PC-3 (cell line): ENCODE measurements at regions not wholly inside any gene's neighbourhood (a gene's known extent, or its start where the extent isn't known, plus 50 kb on each side); places are given as distances from the start of the nearest gene placed in this dataset.

Experiments
- ATAC-seq: fragments of 200-7000 bp; cut with Tn5 transposase; 2 replicates; pipeline ENCODE4 v1.9.1; 2020; ENCODE audit warnings: mild to moderate bottlenecking, moderate library complexity
- BruUV-seq: library from RNA; stranded (reverse); fragments of 400-500 nt; replicated peaks from 2 replicates; lab custom pipeline; 2021; lab: Mats Ljungman, UMichigan
- CTCF ChIA-PET: fragments of 300-600 bp; sonication (Branson Sonifier 250); formaldehyde crosslinking; loops from one replicate; lab custom pipeline; 2022; ENCODE audit warnings: antibody characterized with exemption; lab: Charles Lee
- POLR2A ChIA-PET: fragments of 300-600 bp; sonication (Branson Sonifier 250); formaldehyde crosslinking; loops from one replicate; lab custom pipeline; 2022; ENCODE audit warnings: antibody characterized with exemption; ENCODE audit not compliant: unreplicated experiment; lab: Charles Lee
- DNase-seq: peaks from one replicate; pipeline ENCODE4 v3.0.0-alpha.2; 2015
- H2AFZ ChIP-seq: fragments of 300-600 bp; sonication (generic); 2 replicates; pipeline ENCODE4 v1.6.0; 2016; ENCODE audit warnings: antibody characterized with exemption, low read length
- H3F3A ChIP-seq: fragments of 300-600 bp; sonication (generic); one replicate; pipeline ENCODE4 v1.6.0; 2017; ENCODE audit warnings: antibody characterized with exemption, low read length, control low read depth, mild to moderate bottlenecking; ENCODE audit not compliant: unreplicated experiment
- H3K27ac ChIP-seq: fragments of 300-600 bp; sonication (generic); 2 replicates; pipeline ENCODE4 v1.5.1; 2016; ENCODE audit warnings: mild to moderate bottlenecking, low read length
- H3K27me3 ChIP-seq: fragments of 300-600 bp; sonication (generic); 2 replicates; pipeline ENCODE4 v1.6.1; 2016; ENCODE audit warnings: low read length, mixed read lengths
- H3K36me3 ChIP-seq: fragments of 300-600 bp; sonication (generic); 2 replicates; pipeline ENCODE4 v1.6.1; 2016; ENCODE audit warnings: low read depth, mixed run types, low read length, mixed read lengths
- H3K4me1 ChIP-seq: fragments of 300-600 bp; sonication (generic); 2 replicates; pipeline ENCODE4 v1.5.1; 2016; ENCODE audit warnings: low read length; ENCODE audit not compliant: insufficient read depth
- H3K4me2 ChIP-seq: fragments of 300-600 bp; sonication (generic); 2 replicates; pipeline ENCODE4 v1.6.0; 2016; ENCODE audit warnings: low read length
- H3K4me3 ChIP-seq: fragments of 300-600 bp; sonication (generic); 2 replicates; pipeline ENCODE4 v1.5.1; 2016; ENCODE audit warnings: mild to moderate bottlenecking, low read length, mixed read lengths
- H3K79me2 ChIP-seq: fragments of 300-600 bp; sonication (generic); 2 replicates; pipeline ENCODE4 v1.6.1; 2017; ENCODE audit warnings: low read length, mixed read lengths
- H3K9ac ChIP-seq: fragments of 300-600 bp; sonication (generic); 2 replicates; pipeline ENCODE4 v1.6.0; 2016; ENCODE audit warnings: mild to moderate bottlenecking, low read length
- H3K9me2 ChIP-seq: fragments of 300-600 bp; sonication (generic); replicated peaks from 2 replicates; pipeline ENCODE4 v1.6.1; 2016; ENCODE audit warnings: mixed run types, low read length, mixed read lengths
- H3K9me3 ChIP-seq: fragments of 300-600 bp; sonication (generic); 2 replicates; pipeline ENCODE4 v1.6.1; 2016; ENCODE audit warnings: low read length, mixed read lengths
- H4K20me1 ChIP-seq: fragments of 300-600 bp; sonication (generic); 2 replicates; pipeline ENCODE4 v1.6.1; 2016; ENCODE audit warnings: low read length, mixed read lengths
- EZH2 ChIP-seq: fragments of 300-600 bp; sonication (generic); IDR thresholded peaks from one replicate; pipeline ENCODE4 v1.6.1; 2017; ENCODE audit warnings: antibody characterized with exemption, mild to moderate bottlenecking, low read length; ENCODE audit not compliant: unreplicated experiment
- EZH2phosphoT487 ChIP-seq: fragments of 300-600 bp; sonication (generic); IDR thresholded peaks from 2 replicates; pipeline ENCODE4 v1.6.1; 2018; ENCODE audit warnings: mild to moderate bottlenecking, antibody characterized with exemption, low read length, borderline replicate concordance
- intact Hi-C: fragments of 100-400 bp; cut with micrococcal nuclease; formaldehyde crosslinking; loops from 2 replicates; pipeline ENCODE4 v1.9.0; 2023
- TF ChIP-seq, protein P1 (sequence below): fragments of 300-600 bp; sonication (generic); conservative IDR thresholded peaks from 2 replicates; pipeline ENCODE4 v1.5.1; 2017; ENCODE audit warnings: antibody characterized with exemption, low read depth, mild to moderate bottlenecking, low read length

- H3K79me2 ChIP-seq: no peaks in the 10 kb centered on the region
- H3K4me1 ChIP-seq: peaks cover 25% of the 10 kb centered on the region
- H3K36me3 ChIP-seq: no peaks in the 10 kb centered on the region
- H3F3A ChIP-seq: peaks cover 5% of the 10 kb centered on the region
- H3K9me3 ChIP-seq: no peaks in the 10 kb centered on the region
- DNase-seq (no peak), ATAC-seq (no peak)
- H3K9ac ChIP-seq: no peak overlapping the region
- H4K20me1 ChIP-seq: no peaks in the 10 kb centered on the region
- POLR2A ChIA-PET: no interaction called here
- no peak overlapping the region for H2AFZ ChIP-seq
- no peaks in the 10 kb centered on the region; the same call in 1 of the 2 replicates for H3K9me2 ChIP-seq
- H3K27me3 ChIP-seq: no peaks in the 10 kb centered on the region
- H3K4me2 ChIP-seq: no peak overlapping the region
- TF ChIP-seq EZH2phosphoT487 (no peak), EZH2 (no peak)
- TF ChIP-seq, protein P1, sequence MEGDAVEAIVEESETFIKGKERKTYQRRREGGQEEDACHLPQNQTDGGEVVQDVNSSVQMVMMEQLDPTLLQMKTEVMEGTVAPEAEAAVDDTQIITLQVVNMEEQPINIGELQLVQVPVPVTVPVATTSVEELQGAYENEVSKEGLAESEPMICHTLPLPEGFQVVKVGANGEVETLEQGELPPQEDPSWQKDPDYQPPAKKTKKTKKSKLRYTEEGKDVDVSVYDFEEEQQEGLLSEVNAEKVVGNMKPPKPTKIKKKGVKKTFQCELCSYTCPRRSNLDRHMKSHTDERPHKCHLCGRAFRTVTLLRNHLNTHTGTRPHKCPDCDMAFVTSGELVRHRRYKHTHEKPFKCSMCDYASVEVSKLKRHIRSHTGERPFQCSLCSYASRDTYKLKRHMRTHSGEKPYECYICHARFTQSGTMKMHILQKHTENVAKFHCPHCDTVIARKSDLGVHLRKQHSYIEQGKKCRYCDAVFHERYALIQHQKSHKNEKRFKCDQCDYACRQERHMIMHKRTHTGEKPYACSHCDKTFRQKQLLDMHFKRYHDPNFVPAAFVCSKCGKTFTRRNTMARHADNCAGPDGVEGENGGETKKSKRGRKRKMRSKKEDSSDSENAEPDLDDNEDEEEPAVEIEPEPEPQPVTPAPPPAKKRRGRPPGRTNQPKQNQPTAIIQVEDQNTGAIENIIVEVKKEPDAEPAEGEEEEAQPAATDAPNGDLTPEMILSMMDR: no peak
- CTCF ChIA-PET: no interaction called here
- H3K4me3 ChIP-seq: no peak overlapping the region
- intact Hi-C loops: loop anchor here (10.0 kb wide), 1 partner anchor 88 kb away; no protein-coding TSS in a partner anchor
- BruUV-seq: no TSS peak
- H3K27ac ChIP-seq: no peak overlapping the region
Observed at GRCh38 chr4:19746377-19746776, 505.3 kb upstream of the SLIT2 start.

GRCh38 chr4:19743115-19743638, 508.5 kb upstream of the SLIT2 start:
- no peaks in the 10 kb centered on the region for H3K27me3 ChIP-seq
- ChIA-PET CTCF (no interaction called here), POLR2A (no interaction called here)
- H3K4me1 ChIP-seq: peaks cover 28% of the 10 kb centered on the region
- H3K9me2 ChIP-seq: no peaks in the 10 kb centered on the region; the same call in 1 of the 2 replicates
- DNase-seq (no peak), ATAC-seq (no peak)
- H3K4me3 ChIP-seq: no peak overlapping the region
- TF ChIP-seq EZH2phosphoT487 (no peak), EZH2 (no peak)
- TF ChIP-seq, protein P1: no peak
- H3K9ac ChIP-seq: no peak overlapping the region
- BruUV-seq: no TSS peak
- no peaks in the 10 kb centered on the region for H3K9me3 ChIP-seq
- H3K4me2 ChIP-seq: no peak overlapping the region
- H3F3A ChIP-seq: peaks cover 7% of the 10 kb centered on the region
- no peak overlapping the region for H3K27ac ChIP-seq
- no peaks in the 10 kb centered on the region for H3K79me2 ChIP-seq
- H2AFZ ChIP-seq: no peak overlapping the region
- intact Hi-C loops: loop anchor here (10.0 kb wide), 1 partner anchor 92 kb away; no protein-coding TSS in a partner anchor
- H3K36me3 ChIP-seq: no peaks in the 10 kb centered on the region
- H4K20me1 ChIP-seq: no peaks in the 10 kb centered on the region

GRCh38 chr4:19739101-19739651, 512.5 kb upstream of the SLIT2 start:
- intact Hi-C loops: loop anchor here (1.0 to 2.0 kb wide), 2 partner anchors 37 to 358 kb away; no protein-coding TSS in a partner anchor
- TF ChIP-seq EZH2: no peak
- TF ChIP-seq, protein P1: no peak
- TF ChIP-seq EZH2phosphoT487: no peak
- H3K9ac ChIP-seq: peak overlapping the region; percentile 66

More at GRCh38 chr4:19739101-19739651, 512.5 kb upstream of the SLIT2 start:
- Histone ChIP-seq H3K9me3 (no peaks in the 10 kb centered on the region), H3K9me2 (no peaks in the 10 kb centered on the region), H3K79me2 (no peaks in the 10 kb centered on the region), H3K36me3 (no peaks in the 10 kb centered on the region), H4K20me1 (no peaks in the 10 kb centered on the region), H3K27ac (peak overlapping the region; percentile 98), H2AFZ (peak overlapping the region; percentile 71), H3F3A (peaks cover 6% of the 10 kb centered on the region), H3K27me3 (no peaks in the 10 kb centered on the region), H3K4me3 (peak overlapping the region; percentile 60), H3K4me2 (peak overlapping the region; percentile 88), H3K4me1 (peaks cover 29% of the 10 kb centered on the region)
- DNase-seq (peak; percentile 84), ATAC-seq (peak; percentile 96)
- ChIA-PET POLR2A (no interaction called here), CTCF (no interaction called here)
- BruUV-seq: no TSS peak
